Left colon (tissue), 2 donors: ENCODE measurements at regions not wholly inside any gene's neighbourhood (a gene's known extent, or its start where the extent isn't known, plus 50 kb on each side); places are given as distances from the start of the nearest gene placed in this dataset.

Source experiments
- ATAC-seq: fragments of 200-7000 bp; cut with Tn5 transposase; one replicate; pipeline ENCODE4 v1.9.1; 2020; ENCODE audit warnings: mild to moderate bottlenecking, moderate library complexity
- DNase-seq, 2 donors: peaks; one replicate each; pipeline ENCODE4 v3.0.0-alpha.2; 2020
- intact Hi-C, 2 donors: fragments of 100-400 bp; cut with DNase I in 1 of 2; cut with micrococcal nuclease in 1 of 2; formaldehyde crosslinking; loops; one replicate each; pipeline versions ENCODE4 v1.11.2 to v1.14.0; 2022; cut with DNase I, micrococcal nuclease
- donor health status: DM: no; HTN: no; CAD: no.
- donor health status: DM: yes; HTN: yes; CAD: no.

- ATAC-seq (no peak), DNase-seq (no peak)
- intact Hi-C loops, result no loop called here
Measured at GRCh38 chr15:96695426-96695825, 364.9 kb downstream of the NR2F2 start.

GRCh38 chr15:96699871-96700401 is 369.4 kb downstream of the NR2F2 start:
- no peak for ATAC-seq
- DNase-seq, result no peak
- intact Hi-C loops, result no loop called here

DNA sequence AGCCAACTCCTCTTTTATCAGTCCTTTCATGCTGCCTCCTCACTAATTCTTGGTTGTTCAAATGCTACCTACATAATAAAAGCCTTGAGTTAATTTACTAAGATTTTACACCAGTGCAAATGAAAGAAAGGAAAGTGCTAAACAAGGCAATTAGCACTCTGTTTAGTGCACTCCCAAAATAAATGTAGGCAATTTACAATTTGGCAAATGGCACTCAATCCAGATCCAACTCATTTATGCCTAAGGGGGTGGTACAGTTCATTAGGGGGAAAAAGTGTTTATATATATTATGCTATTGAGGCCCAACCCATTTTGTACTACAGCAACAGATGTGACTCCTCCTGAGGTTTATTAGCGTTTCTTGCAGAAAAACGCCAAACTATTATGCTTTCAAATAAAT is 370.1 kb downstream of the NR2F2 start:
- no peak for DNase-seq
- ATAC-seq, result no peak
- intact Hi-C loops, result no loop called here

- ATAC-seq (no peak), DNase-seq (no peak)
- intact Hi-C loops, result no loop called here
Measured at GRCh38 chr15:96701443-96701842, 370.9 kb downstream of the NR2F2 start.

GRCh38 chr15:96701877-96702276 is 371.4 kb downstream of the NR2F2 start:
- DNase-seq (no peak), ATAC-seq (no peak)
- intact Hi-C loops, result no loop called here

DNA sequence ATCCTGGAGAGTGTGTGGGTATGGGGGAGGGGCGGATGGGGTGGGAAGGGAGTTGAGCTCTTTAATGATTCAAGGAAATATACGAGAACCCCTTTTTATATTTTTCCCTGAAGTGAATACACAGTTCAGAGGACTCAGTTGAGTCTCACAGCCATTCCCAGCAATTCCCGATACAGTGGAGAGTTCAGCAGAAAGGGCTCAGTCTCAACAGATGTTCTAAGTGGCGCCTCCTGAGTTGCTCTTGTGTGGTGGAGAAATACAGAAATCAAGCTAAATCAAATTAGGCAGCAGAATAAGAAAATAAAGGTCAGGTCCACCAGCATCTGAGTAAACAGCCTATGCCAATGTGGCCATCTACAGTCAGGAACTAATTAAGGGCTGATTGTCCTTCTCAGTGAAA is 372.1 kb downstream of the NR2F2 start:
- intact Hi-C loops, result no loop called here
- ATAC-seq (no peak), DNase-seq (no peak)

- DNase-seq (no peak), ATAC-seq (no peak)
- intact Hi-C loops, result no loop called here
Measured at GRCh38 chr15:96703091-96703490, 372.6 kb downstream of the NR2F2 start.

DNA sequence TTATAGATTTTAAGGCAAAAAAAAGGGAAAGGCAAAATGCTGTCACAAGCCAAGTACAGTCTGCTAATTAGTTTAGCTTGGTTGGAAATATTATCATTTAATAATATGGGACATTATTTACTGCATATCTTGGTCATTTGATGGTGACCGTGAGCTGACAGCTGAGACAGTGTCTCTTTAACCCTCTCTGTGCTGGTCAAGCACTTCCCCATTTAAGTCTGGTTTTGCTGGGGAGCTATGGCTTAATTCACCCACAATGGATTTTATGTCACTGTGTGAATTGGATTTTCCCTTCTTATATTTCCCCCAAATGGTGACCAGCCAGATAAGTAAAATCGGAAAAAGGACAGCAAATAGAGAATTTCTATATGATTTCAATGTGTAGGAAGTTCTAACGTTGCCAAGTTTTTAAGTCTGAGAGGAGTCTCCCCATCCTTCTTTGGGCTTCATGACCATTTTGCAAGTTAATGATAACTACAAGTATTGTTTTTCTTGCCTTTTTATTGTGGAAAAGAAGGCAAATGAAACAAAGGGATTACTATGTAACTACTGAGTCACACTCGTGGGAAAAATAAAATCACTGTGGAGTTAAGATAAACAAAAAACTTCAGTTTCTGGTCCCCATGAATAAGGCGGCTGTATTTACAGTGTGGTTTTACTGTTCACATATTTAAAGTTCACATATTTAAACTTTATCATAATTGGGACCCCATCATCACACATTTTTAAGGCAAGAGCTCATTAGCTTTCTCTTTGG is 373.5 kb downstream of the NR2F2 start:
- ATAC-seq (no peak), DNase-seq (no peak)

GRCh38 chr15:96716075-96716474 is 385.6 kb downstream of the NR2F2 start:
- intact Hi-C loops, result no loop called here
- DNase-seq (no peak), ATAC-seq (no peak)

More for the DNA sequence above, 373.5 kb downstream of the NR2F2 start:
- intact Hi-C loops, result no loop called here

DNA sequence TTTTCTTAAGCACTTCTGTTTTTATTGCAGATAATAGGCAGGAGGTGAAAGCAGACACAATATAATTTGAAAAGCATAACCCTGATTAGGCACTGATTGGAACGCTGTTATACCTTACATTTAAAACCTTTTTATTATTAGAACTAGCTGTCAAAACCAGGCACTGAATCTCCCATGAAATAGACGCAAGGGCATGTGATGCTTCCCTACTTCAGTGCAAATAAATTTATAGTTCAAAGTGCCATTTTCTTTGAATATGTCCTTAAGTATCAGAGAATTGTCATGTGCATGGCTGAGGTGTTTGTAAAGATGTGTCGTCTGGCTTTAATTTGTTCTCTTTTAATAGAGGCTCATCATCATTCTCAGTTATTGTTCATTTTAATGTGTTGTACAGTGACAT is 386.0 kb downstream of the NR2F2 start:
- ATAC-seq (no peak), DNase-seq (no peak)
- intact Hi-C loops, result no loop called here

GRCh38 chr15:96720251-96720650 is 389.8 kb downstream of the NR2F2 start:
- intact Hi-C loops, result no loop called here
- DNase-seq (no peak), ATAC-seq (no peak)

DNA sequence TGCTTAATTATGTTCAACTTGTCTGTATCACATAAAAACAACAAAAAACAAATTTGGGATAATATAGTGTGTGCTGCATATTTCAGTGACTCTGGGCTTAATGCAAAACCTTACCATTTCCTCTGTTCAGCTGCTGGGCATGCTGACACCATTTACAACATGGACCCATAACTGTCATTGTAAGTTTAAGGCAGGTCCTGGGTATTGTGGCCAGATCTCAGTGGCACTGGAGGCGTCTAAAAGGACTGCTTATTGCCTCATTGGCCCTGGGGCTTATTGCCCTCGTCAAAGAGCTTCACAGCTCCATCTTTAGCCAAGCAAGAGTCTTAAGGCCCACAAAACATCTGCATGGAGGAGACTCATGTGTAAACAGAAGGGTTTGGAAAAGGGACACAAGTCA is 390.2 kb downstream of the NR2F2 start:
- no peak for DNase-seq
- intact Hi-C loops, result no loop called here
- ATAC-seq, result no peak

DNA sequence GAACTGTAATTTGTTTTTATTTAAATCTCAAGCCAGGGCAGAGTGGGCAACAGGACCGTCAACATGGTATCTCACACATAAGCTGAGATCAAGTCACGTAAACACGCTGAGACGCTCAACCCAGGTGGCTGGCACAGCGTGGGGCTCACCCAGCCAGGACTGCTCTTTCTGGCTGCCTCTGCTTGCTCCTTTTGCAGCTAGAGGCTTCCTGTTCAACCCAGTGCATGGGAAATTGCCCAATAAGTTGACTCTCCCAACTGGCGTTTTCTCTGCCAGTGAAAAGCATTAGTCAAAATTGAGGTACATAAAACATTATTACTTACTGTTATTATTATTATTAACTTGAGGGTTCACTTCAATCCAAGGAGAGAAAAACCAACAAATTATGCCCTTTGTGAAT is 398.1 kb downstream of the NR2F2 start:
- DNase-seq (no peak), ATAC-seq (no peak)
- intact Hi-C loops, result no loop called here

- DNase-seq (no peak), ATAC-seq (no peak)
- intact Hi-C loops, result no loop called here
Measured at GRCh38 chr15:96732704-96733103, 402.2 kb downstream of the NR2F2 start.

- ATAC-seq, result no peak
- DNase-seq, result no peak
- intact Hi-C loops, result no loop called here
Measured at GRCh38 chr15:96733721-96734120, 403.2 kb downstream of the NR2F2 start.

GRCh38 chr15:96735632-96736240 is 405.2 kb downstream of the NR2F2 start:
- intact Hi-C loops, result no loop called here
- DNase-seq (no peak), ATAC-seq (no peak)

- no peak for ATAC-seq
- DNase-seq, result no peak
- intact Hi-C loops, result no loop called here
Measured at GRCh38 chr15:96736384-96736783, 405.9 kb downstream of the NR2F2 start.

- intact Hi-C loops, result no loop called here
- ATAC-seq (no peak), DNase-seq (no peak)
Measured at GRCh38 chr15:96737408-96737807, 406.9 kb downstream of the NR2F2 start.

DNA sequence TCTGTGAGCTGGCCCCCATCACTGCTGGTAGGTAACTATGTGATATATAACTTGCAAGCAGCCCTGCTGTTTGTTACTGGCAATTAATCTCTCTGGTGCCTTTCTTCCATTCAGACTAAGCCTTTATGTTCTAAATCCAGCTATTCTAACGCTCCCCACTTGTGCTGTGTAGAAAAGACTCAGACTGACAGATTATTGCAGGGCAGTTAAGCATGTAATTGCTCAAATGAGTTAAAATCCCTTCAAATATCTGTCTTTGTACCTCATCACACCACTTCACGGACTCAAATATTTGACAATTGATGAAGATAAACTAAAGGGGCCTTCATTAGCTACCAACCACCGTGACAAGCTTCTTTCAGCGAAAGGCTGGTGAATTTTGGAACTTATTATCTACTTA is 416.2 kb downstream of the NR2F2 start:
- intact Hi-C loops, result no loop called here
- ATAC-seq, result no peak
- no peak for DNase-seq

- no peak for DNase-seq
- ATAC-seq, result no peak
- intact Hi-C loops, result no loop called here
Measured at GRCh38 chr15:96747291-96747690, 416.8 kb downstream of the NR2F2 start.

DNA sequence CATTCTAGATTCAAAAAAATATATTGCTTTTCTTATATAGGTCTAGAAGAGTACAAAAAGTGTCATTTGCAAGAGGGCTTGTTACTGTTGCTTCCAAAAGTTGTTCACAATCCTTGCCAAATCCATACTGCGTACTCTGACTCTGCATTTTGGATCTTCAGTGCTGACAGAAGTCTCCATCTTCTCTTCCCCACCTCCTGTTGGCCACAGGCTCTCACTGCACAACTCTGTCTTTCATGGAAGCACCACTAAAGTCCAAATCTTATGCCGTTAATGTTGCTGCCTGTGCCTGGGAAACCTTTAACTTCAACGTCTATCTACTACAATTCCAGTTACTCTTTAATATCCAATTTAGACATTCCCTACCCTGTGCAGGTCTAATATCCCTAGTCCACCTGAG is 419.9 kb downstream of the NR2F2 start:
- intact Hi-C loops, result no loop called here
- DNase-seq, result no peak

More for the DNA sequence above, 419.9 kb downstream of the NR2F2 start:
- no peak for ATAC-seq
